GM12878 (cell line): ENCODE measurements at regions not wholly inside any gene's neighbourhood (a gene's known extent, or its start where the extent isn't known, plus 50 kb on each side); places are given as distances from the start of the nearest gene placed in this dataset.
"Not testable (repeated sequence)": the region's sequence is repeated elsewhere in the genome, so short reads cannot be mapped to it uniquely, and the experiment has no call there.

ENCODE experiments used
- EP300 ChIP-seq, 2 experiments: fragments of 150-350 bp in 1 of 2; IDR thresholded peaks; 2 replicates each; pipeline ENCODE4 v1.6.1; 2011 to 2012; ENCODE audit warnings: low read depth in 2 of 2, low read length in 2 of 2, borderline replicate concordance in 1 of 2, improper control_type of control experiment in 1 of 2, inconsistent platforms in 1 of 2; ENCODE audit not compliant: control insufficient read depth in 1 of 2
- NFYB ChIP-seq: IDR thresholded peaks from 2 replicates; pipeline ENCODE4 v1.6.1; 2011; ENCODE audit warnings: low read depth, mild to moderate bottlenecking, low read length, improper control_type of control experiment, moderate library complexity; ENCODE audit not compliant: insufficient read depth

GRCh38 chr1:146318715-146319114 is 89.9 kb upstream of the NOTCH2NLA start:
- not testable (repeated sequence) for TF ChIP-seq NFYB; EP300 (IDR thresholded peaks at IDR 0.05; ENCODE audit: borderline replicate concordance in 1 of 2, control insufficient read depth in 1 of 2, low read depth in 2 of 2, low read length in 2 of 2)
